Loucy (cell line): ENCODE measurements at regions not wholly inside any gene's neighbourhood (a gene's known extent, or its start where the extent isn't known, plus 50 kb on each side); places are given as distances from the start of the nearest gene placed in this dataset.

Source experiments
- H2AFZ ChIP-seq: fragments of 200-600 bp; sonication (generic); 2 replicates; pipeline ENCODE4 v1.6.0; 2016; ENCODE audit warnings: antibody characterized with exemption, mild to moderate bottlenecking, low read length, moderate library complexity
- H3F3A ChIP-seq: fragments of 200-600 bp; 2 replicates; pipeline ENCODE4 v1.6.0; 2016; ENCODE audit warnings: antibody characterized with exemption, low read depth, mild to moderate bottlenecking
- H3K27me3 ChIP-seq: fragments of 200-600 bp; sonication (generic); 2 replicates; pipeline ENCODE4 v1.6.1; 2014; ENCODE audit warnings: low read length, mild to moderate bottlenecking; ENCODE audit not compliant: insufficient read depth, poor library complexity, severe bottlenecking
- H3K36me3 ChIP-seq: fragments of 200-600 bp; sonication (generic); 2 replicates; pipeline ENCODE4 v1.6.1; 2016; ENCODE audit warnings: low read length; ENCODE audit not compliant: insufficient read depth
- H3K4me1 ChIP-seq: fragments of 200-600 bp; sonication (generic); 2 replicates; pipeline ENCODE4 v1.5.1; 2014; ENCODE audit warnings: low read length, mild to moderate bottlenecking; ENCODE audit not compliant: insufficient read depth, poor library complexity, severe bottlenecking
- H3K4me2 ChIP-seq: fragments of 200-600 bp; sonication (generic); 2 replicates; pipeline ENCODE4 v1.6.0; 2014; ENCODE audit warnings: antibody characterized with exemption, low read length, low read depth, mild to moderate bottlenecking; ENCODE audit not compliant: poor library complexity, severe bottlenecking
- H3K4me3 ChIP-seq: fragments of 200-600 bp; sonication (generic); 2 replicates; pipeline ENCODE4 v1.5.1; 2014; ENCODE audit warnings: low read length, mild to moderate bottlenecking, mixed read lengths; ENCODE audit not compliant: poor library complexity, severe bottlenecking
- H3K79me2 ChIP-seq: fragments of 200-600 bp; sonication (generic); 2 replicates; pipeline ENCODE4 v1.6.1; 2014; ENCODE audit warnings: low read length; ENCODE audit not compliant: insufficient read depth
- H3K9ac ChIP-seq: fragments of 200-600 bp; sonication (generic); 2 replicates; pipeline ENCODE4 v1.6.0; 2014; ENCODE audit warnings: mild to moderate bottlenecking, low read depth, low read length, moderate library complexity; ENCODE audit not compliant: poor library complexity, severe bottlenecking
- H3K9me2 ChIP-seq: fragments of 200-600 bp; sonication (generic); replicated peaks from 2 replicates; pipeline ENCODE4 v1.6.1; 2016; ENCODE audit warnings: low read depth, low read length, mixed read lengths
- H3K9me3 ChIP-seq: fragments of 200-600 bp; sonication (generic); 2 replicates; pipeline ENCODE4 v1.6.1; 2014; ENCODE audit warnings: mild to moderate bottlenecking, antibody characterized with exemption, low read length, low read depth; ENCODE audit not compliant: insufficient read depth
- H4K20me1 ChIP-seq: fragments of 200-600 bp; sonication (generic); 2 replicates; pipeline ENCODE4 v1.6.0; 2014; ENCODE audit warnings: antibody characterized with exemption, low read length, mild to moderate bottlenecking; ENCODE audit not compliant: insufficient read depth, poor library complexity, severe bottlenecking
- EZH2phosphoT487 ChIP-seq: fragments of 200-600 bp; IDR thresholded peaks from 2 replicates; pipeline ENCODE4 v1.6.1; 2018; ENCODE audit warnings: antibody characterized with exemption, mild to moderate bottlenecking, moderate library complexity, borderline replicate concordance
- TF ChIP-seq, protein P1 (sequence below): fragments of 200-600 bp; sonication (generic); conservative IDR thresholded peaks from 2 replicates; pipeline ENCODE4 v1.5.1; 2014; ENCODE audit warnings: mild to moderate bottlenecking, antibody characterized with exemption, low read length

GRCh38 chr2:176565641-176566323 is 296.5 kb downstream of the MTX2 start:
- Histone ChIP-seq H3K9ac (no peak overlapping the region), H3K4me2 (no peak overlapping the region), H3K4me3 (no peak overlapping the region), H3K4me1 (peaks cover 7% of the 10 kb centered on the region), H4K20me1 (no peaks in the 10 kb centered on the region), H3K9me2 (no peaks in the 10 kb centered on the region), H3K9me3 (no peaks in the 10 kb centered on the region), H3K27me3 (no peaks in the 10 kb centered on the region), H3K79me2 (no peaks in the 10 kb centered on the region), H3K36me3 (no peaks in the 10 kb centered on the region), H2AFZ (no peak overlapping the region), H3F3A (no peaks in the 10 kb centered on the region)
- TF ChIP-seq EZH2phosphoT487: no peak
- TF ChIP-seq, protein P1, sequence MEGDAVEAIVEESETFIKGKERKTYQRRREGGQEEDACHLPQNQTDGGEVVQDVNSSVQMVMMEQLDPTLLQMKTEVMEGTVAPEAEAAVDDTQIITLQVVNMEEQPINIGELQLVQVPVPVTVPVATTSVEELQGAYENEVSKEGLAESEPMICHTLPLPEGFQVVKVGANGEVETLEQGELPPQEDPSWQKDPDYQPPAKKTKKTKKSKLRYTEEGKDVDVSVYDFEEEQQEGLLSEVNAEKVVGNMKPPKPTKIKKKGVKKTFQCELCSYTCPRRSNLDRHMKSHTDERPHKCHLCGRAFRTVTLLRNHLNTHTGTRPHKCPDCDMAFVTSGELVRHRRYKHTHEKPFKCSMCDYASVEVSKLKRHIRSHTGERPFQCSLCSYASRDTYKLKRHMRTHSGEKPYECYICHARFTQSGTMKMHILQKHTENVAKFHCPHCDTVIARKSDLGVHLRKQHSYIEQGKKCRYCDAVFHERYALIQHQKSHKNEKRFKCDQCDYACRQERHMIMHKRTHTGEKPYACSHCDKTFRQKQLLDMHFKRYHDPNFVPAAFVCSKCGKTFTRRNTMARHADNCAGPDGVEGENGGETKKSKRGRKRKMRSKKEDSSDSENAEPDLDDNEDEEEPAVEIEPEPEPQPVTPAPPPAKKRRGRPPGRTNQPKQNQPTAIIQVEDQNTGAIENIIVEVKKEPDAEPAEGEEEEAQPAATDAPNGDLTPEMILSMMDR: no peak

- no peaks in the 10 kb centered on the region for H3K36me3 ChIP-seq
- no peak for TF ChIP-seq EZH2phosphoT487
- TF ChIP-seq, protein P1: no peak
- H3F3A ChIP-seq: no peaks in the 10 kb centered on the region
- H3K9ac ChIP-seq: no peak overlapping the region
- no peaks in the 10 kb centered on the region for H3K27me3 ChIP-seq
- no peak overlapping the region for H3K4me2 ChIP-seq
- no peaks in the 10 kb centered on the region for H3K9me3 ChIP-seq
- no peak overlapping the region for H3K4me3 ChIP-seq
- H3K79me2 ChIP-seq: no peaks in the 10 kb centered on the region
- H3K9me2 ChIP-seq: no peaks in the 10 kb centered on the region
- peaks cover 7% of the 10 kb centered on the region for H3K4me1 ChIP-seq
- no peak overlapping the region for H2AFZ ChIP-seq
- H4K20me1 ChIP-seq: no peaks in the 10 kb centered on the region
These were observed 297.3 kb downstream of the MTX2 start for GRCh38 chr2:176566496-176566895.

- Histone ChIP-seq H4K20me1 (no peaks in the 10 kb centered on the region), H3K36me3 (no peaks in the 10 kb centered on the region), H2AFZ (no peak overlapping the region), H3K4me2 (no peak overlapping the region), H3K79me2 (no peaks in the 10 kb centered on the region), H3K9me3 (no peaks in the 10 kb centered on the region), H3K27me3 (no peaks in the 10 kb centered on the region), H3K4me1 (peaks cover 7% of the 10 kb centered on the region), H3K4me3 (no peak overlapping the region), H3K9ac (no peak overlapping the region), H3K9me2 (no peaks in the 10 kb centered on the region), H3F3A (no peaks in the 10 kb centered on the region)
- TF ChIP-seq, protein P1: no peak
- TF ChIP-seq EZH2phosphoT487: no peak
These were observed 297.7 kb downstream of the MTX2 start for GRCh38 chr2:176566961-176567360.
